G401 (cell line): ENCODE measurements at regions not wholly inside any gene's neighbourhood (a gene's known extent, or its start where the extent isn't known, plus 50 kb on each side); places are given as distances from the start of the nearest gene placed in this dataset.

ENCODE experiments used
- DNase-seq: peaks from one replicate; pipeline ENCODE4 v3.0.0-alpha.2; 2015; ENCODE audit warnings: low spot score
- in situ Hi-C: cut with HindIII; loops from 2 replicates; pipeline ENCODE4 v1.10.0; 2016; ENCODE audit warnings: low sequenced_read_pairs, mixed read lengths

DNA sequence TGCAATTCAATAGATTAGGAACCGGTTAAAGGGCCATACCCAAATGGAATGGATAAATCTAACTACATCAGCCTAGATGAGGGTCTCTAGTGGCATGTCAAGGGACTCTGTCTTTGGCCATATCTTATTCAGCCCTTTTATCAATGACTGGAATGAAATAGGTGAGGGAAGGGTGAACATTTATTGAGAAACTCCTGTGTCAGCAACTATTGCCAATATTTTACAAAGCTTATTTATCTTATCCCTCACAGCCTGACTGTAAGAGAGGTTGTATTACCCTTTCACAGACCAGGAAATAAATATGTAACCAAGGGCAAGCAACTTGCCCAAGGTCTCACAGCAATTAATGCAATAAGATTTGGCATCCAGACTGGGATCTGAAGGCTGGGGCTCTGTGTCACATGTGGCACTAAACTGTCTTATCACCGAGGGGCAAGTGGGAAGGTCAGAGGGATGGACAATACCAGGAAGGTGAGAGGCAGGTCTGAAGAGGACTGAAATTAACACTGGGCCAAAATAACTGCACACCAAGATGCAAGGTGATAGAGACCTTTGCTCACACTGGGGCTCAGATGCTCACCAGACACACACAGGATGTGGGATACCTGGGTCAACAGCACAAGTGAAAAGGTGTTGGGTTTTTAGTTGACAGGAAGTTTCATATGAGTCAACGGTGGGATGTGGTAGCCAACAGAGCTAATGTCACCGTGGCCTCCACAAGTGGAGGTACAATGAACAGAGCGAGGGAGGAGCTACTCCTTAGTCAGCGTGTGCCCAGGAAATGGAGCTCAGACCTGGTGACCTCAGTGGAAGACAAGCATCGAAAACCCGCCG, 261.3 kb downstream of the RPLP1 start:
- no peak for DNase-seq
- in situ Hi-C loops = no loop called here

DNA sequence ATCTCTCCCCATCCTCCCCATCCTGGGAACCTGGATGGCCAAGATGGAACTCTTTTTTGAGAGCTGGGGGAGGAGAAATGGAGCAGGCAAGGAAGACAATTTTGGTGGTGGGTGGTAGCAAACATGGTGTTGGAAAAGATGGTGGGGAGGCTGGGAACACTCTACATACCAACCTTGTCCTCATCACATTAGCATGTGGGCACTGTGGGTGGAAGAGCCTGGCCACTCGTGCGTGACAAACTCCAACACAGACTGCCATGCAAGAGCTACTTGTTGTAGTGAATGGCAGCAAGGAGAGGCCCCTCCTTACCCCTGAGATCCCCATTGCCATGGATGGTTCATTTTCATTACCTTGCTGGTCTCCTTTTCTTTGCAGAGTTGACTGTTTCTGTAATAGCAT, 262.6 kb downstream of the RPLP1 start:
- in situ Hi-C loops = no loop called here
- DNase-seq = no peak

DNA sequence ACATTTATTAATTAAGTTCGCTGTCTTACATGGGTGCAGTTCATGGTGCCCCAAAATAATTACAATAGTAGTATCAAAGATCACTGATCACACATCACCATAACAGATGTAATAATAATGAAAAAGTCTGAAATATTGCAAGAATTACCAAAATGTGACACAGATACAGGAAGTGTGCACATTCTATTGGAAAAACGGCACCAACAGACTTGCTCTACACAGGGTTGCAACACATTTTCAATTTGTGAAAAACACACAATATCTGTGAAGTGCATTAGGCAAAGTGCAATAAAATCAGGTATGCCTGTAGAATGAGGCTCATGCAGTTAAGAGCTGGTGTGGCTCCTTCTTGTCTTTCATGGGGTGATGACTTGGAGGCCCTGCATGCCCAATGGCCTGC, 265.8 kb downstream of the RPLP1 start:
- in situ Hi-C loops = no loop called here
- no peak for DNase-seq

DNA sequence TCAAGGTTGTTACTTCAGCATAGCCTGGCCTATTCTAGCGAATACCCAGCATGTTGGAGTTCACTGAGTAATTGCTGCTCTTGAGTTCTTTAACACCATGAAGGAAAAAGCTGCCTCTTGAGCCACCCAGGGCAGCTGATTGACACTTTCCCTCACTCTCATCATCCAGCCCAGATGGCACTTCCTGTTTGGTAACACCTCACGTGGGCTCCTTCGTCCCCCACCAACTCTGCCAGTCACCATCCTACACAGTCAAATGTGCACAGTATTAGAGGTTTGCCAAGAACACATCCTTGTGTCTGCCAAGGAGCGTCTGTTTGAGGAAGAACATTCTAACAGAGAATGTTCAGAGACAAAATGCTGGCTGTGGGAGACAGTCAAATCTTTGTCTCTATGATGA, 266.3 kb downstream of the RPLP1 start:
- peak; percentile 2 for DNase-seq
- in situ Hi-C loops = no loop called here

DNA sequence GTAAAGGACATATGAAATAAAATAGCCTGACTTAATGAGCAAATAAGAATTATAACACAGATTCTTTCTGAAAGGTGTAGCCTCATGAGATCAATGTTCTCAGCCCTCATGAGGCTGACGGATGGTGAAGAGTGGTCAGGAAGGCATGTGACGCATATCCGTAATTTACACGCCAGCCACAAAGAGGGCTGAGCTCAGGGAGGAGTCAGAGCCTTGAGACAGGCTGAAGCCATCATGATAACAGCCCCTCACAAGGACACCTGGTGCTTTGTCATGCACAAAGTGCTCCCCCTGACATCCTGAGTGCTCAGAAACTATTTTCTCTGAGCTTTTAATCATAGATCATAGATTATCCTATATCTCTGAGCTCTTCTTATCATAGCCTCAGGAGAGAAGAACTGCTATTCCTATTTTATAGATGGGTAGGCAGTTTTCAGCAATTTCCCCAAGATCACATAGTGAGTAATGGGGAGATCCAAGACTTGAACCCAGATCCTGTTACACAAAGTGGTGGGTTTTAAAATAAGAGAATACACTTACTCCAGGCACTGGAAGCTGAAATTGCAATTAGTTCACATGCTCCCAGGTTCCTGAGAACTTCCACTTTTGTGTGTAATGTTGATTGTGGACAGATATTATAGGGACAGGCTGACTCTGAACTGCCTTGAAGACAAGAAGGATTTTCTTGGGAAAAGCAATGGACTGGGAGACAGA, 267.1 kb downstream of the RPLP1 start:
- in situ Hi-C loops = no loop called here
- no peak for DNase-seq

DNA sequence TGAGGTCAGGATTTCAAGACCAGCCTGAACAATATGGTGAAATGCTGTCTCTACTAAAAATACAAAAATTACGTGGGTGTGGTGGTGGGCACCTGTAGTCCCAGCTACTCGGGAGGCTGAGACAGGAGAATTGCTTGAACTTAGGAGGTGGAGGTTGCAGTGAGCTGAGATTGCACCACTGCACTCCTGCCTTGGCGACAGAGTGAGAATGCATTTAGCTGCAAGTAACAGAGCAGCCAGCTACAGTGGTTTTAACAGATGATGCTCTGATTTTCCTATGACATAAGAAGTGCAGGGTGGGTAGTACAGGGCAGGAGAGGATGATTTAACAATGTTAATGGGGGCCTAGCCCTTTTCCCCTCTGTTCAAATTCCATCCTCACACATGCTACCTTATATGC, 267.9 kb downstream of the RPLP1 start:
- in situ Hi-C loops = no loop called here
- no peak for DNase-seq

DNA sequence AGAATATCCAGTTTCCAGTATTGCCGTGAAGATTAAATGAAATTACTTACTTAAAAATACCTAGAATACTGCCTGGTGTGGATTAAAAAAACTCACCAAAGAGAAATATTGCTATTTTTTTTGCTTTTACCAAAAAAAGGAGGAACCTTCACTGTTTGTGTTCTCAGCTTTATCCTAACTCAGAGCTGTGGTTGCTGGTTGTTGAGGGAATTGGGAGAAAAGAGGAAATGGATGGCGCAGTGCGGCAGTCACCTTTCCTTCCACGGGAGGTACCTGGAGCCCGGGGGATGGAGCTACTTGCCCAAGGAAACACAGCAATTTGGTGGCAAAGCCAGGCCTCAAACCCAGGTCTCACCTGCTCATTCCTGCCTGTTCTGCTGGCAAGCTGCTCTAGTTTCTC, 270.3 kb downstream of the RPLP1 start:
- in situ Hi-C loops = no loop called here
- DNase-seq = no peak

DNA sequence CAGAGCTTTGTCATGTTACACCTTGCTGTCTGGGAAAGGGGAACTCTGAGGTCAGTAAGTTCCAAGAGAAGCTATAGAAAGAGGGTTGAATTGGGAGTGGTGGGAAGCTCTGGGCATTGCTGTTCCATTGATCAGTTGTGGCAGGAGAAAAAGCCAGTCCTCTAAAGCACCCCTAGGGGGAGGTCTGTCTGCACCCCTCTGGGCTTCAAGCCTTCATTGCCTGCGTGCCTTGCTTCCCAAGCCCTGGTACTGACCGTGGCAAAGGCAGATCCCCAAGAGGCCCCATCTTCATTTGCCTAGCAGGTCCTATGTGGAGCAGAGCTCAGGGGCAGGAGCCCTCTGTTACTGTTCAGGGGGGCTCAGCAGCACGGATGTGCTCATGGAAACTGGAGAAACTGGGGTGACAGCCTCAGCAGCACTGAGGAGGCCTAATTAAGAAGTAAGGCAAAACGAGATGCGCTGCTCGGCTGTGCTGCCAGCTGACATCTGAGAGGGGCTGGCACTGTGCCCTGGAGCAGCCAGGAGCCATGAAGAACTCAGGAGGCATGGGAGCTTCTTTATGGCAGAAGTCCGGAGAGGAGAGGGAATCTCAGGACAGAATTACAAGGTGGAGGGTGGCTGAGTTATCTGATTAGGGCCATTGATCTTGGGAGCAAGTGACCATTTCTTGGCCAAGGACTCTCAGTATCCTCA, 270.9 kb downstream of the RPLP1 start:
- in situ Hi-C loops = no loop called here

DNA sequence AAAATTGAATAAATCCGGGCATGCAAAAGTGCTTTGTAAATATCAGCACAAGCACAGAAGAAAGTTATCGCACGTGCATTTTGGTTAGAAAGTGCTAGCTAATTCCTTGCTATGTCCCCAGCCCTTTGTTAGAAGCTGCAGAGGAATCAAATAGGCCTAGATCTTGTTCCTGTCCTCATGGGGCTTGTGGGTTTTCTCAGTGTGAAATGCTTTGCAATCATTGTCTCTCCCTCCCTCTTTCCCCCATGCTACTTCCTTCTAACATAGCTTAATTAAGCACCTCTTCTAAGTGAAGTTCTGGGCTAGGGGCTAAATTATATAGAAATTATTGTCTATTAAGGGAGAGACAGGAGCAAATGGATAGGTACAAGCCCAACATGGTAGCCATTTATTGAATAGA, 271.7 kb downstream of the RPLP1 start:
- in situ Hi-C loops = no loop called here

More for the DNA sequence above, 270.9 kb downstream of the RPLP1 start:
- peak; percentile 70 for DNase-seq

DNA sequence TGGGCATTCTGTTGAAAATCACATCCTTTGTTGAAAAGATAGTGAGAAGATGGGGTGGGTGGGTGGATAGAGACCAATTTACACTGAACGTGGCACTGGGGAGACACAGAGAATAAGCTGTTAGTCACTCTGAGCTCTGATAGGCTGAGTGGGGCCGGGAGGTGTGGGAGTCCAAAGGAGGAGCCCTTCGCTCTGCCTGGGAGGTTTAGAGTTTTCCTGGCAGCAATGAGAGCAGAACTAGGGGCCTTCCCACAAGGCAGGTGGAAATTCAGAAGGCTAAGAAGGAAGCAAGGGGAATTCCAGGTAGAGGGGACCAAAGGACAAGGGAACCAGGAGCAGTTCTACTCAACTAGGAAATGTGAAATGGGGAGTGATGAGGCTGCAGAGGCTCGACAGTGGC, 272.7 kb downstream of the RPLP1 start:
- in situ Hi-C loops = no loop called here
- DNase-seq = no peak

More for the DNA sequence above, 271.7 kb downstream of the RPLP1 start:
- DNase-seq = no peak

DNA sequence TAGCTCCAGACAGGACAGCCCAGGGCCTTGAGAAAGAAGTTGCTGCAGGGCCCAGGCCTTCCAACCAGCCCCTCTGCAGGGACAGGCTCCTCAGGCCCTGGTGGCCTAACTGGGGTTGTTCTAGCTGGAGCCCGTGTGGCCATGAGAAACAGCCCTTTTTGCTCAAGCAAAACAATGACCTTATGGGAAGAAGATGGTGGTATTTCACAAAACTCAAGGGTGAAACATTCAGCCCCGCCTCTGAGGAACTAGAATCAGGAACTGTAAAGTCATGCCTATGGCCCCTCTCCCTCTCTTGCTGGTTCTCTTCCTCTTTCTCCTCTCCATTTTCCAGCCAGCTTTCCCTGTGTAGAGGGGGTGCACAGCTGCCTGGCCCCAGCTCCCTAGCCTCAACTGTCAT, 273.3 kb downstream of the RPLP1 start:
- DNase-seq = no peak
- in situ Hi-C loops = no loop called here

DNA sequence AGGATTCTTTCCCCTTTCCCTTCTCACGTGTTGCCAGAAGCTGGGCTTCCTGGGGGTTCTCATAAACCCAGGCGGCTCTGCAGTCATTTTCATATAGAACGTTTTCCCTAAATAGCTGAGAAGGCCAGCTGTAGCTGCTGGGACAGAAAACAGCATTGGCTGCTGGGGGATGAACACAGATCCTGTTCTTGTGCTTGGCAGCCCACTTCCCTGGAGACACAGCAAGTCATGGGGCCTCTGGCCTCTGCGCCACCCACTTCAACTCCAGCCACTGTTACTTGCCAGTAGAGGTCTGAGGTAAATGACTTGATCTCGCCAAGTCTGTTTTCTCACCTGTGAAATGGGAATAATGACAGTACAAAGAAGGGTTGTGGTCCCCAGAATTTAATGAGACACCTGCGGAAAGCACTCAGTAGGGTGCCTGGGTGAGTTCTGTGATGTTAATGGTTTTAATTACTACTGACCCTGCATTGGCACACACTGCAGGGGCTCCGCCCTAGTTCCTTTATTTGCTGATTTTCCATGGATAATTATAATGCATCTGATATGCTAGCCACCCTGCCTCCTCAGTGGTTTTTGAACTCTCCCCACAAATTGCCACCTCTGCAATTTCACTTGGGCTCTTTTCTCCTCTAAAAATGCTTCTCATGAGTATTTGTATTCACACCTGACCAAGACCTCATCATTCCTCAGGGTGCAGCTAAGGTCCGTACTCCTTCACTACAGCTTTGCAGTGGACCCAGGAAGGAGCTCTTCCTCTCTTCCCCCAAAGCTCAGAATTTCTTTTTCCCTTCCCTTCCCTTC, 274.7 kb downstream of the RPLP1 start:
- in situ Hi-C loops = no loop called here

DNA sequence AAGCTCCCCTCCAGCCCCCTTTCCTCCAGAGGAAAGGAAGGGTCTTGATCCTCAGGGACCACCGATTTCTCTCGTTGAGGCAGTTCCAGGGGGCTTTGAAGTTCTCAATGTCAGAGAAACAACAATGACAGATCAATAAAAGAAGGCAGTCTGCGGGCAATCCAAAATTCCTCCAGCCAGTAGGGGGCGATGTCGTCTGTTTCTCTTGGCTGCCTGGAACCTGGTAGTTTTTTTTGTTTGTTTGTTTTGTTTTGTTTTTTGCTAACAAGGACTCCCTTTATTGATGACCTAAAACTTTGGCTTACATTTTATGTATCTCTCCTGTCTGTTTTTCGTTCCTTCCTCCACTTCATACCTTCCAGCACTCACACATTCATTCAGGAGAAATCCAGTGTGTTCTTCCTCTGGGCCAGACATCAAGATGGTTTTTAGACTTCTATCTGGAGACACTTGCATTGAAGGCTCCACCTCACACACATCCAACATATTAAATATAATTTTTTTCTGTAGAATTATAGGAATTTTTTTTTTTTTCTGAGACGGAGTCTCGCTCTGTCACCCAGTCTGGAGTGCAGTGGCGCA, 276.6 kb downstream of the RPLP1 start:
- in situ Hi-C loops = no loop called here
- DNase-seq = no peak

More for the DNA sequence above, 274.7 kb downstream of the RPLP1 start:
- DNase-seq = no peak

DNA sequence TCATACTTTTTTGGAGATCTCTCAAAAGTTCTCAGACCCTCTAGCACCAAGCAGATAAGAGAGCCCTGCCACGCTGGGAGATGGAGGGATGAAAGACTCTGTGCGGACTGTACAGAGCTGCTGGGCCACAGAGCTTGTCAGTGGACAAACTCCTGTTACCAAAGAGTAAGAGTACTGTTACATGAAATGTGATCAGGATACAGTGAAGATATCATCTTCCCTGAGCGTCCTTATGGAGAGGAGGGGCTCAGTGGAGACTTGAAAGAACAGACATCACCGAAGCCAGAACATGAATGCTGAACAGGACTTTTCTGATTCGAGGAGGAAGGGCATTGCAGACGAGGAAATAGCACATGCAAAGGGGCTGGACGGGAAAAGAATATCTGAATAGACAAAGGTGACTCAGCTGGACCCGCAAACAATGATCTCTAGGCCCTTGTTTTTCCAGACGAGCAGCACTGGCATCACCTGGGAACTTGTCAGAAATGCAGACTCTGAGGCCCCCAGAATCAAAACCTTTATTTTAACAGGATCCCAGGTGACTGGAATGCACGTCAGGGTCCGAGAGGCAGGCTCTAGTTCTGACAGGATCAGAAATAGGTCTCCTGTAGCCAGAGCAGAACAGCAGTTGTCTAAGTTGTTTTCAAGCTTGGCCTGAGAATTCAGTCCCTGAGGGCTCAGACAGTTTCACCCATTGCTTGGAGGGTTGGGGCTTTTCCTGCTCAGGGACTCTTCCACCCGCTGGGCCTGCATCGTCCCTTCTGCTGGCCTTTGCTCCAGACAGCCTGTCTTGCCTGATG, 277.9 kb downstream of the RPLP1 start:
- in situ Hi-C loops = no loop called here
- no peak for DNase-seq

DNA sequence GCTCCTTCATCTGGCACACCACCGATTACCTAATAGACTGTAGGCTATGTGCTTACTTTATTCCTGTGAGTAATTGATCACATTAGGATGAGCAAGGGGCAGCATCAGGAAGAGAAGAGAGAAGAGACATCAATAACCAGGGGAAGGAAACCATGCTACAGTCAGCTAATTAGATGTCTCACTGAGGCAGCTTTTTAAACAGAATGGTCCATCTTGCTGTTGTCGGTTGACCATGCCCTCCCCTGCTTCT, 278.4 kb downstream of the RPLP1 start:
- DNase-seq = no peak
- in situ Hi-C loops = no loop called here

DNA sequence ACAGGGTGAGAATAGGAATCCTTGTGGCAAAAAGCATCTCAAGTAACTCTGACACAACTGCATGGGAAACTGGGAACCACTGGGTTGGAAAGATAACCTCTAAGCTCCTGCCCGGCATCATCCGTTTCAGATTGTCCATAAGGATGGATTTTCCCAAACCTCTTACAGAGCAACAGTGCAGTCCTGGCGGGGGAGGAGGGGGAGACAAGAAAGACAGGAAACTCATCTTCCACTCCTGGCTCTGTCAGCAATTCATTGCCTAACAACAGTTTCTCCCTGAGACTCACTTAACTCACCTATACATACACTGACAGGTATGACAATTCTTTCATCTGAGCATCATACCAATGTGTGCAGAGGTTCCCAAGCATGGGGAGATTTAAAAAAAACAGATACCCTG, 279.0 kb downstream of the RPLP1 start:
- DNase-seq = no peak
- in situ Hi-C loops = no loop called here

DNA sequence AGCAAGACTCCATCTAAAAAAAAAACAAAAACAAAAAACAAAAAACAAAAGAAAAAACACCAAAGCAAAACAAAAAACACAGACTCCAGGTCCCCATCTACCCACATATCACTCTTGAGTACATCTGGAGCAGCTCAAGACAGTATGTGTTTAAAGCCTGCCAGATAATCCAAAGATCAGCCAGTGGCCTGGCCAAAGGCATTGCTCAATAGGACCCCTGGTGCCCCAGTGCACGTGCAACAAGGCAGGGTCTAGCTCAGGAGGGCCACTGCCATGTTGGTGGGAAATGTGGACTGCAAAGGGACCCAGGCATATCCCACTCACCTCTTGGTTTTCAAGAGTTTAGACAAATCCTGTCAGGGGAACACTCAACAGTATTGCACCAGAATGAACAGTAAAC, 279.5 kb downstream of the RPLP1 start:
- no peak for DNase-seq
- in situ Hi-C loops = no loop called here

DNA sequence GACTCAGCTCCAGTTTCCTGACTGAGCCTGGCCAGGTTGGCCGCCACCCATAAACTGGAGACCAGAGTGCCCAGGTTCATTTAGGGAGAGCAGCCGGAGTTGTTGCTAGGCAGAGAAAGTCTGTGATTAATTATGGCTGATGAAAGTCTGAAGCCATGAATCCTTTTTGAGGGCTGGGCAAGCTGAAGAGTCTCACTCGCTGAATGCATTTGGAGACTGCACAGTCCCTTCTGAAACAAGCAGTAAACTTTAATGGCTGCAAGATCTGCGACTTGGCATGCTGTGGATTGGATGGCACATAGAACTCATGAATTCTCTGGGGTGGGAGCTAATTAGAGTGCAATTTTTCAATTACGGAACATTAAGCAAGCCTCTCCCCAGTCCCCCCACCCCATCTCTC, 282.1 kb downstream of the RPLP1 start:
- DNase-seq = no peak
- in situ Hi-C loops = no loop called here

DNA sequence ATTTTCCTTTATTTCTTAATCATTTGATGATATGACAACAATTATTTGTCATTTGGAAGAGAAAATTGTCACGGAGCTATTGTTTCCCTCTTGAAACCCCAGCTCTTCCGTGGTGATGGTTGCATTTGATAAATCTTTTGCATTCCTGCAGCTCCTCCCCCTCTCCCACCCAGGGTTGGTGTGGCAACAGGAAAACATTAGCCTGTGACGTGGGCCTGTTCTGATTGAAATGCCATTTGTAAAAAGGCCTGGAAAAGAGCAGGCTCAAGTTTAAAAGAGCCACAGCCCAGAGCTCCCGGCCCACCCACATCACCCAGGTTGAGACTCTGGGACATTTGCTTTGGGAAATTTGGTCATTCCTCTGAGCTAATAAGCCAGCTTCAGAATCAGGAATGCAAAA, 282.5 kb downstream of the RPLP1 start:
- in situ Hi-C loops = no loop called here
- DNase-seq = no peak
